H1 (cell line): ENCODE measurements at regions not wholly inside any gene's neighbourhood (a gene's known extent, or its start where the extent isn't known, plus 50 kb on each side); places are given as distances from the start of the nearest gene placed in this dataset.

Experiments
- CTCF ChIA-PET: fragments of 300-600 bp; sonication (Branson Sonifier 250); formaldehyde crosslinking; loops from one replicate; lab custom pipeline; 2021; ENCODE audit not compliant: partially characterized antibody; lab: Charles Lee
- POLR2A ChIA-PET: fragments of 300-600 bp; sonication (Branson Sonifier 250); formaldehyde crosslinking; loops from one replicate; lab custom pipeline; 2021; ENCODE audit warnings: inconsistent platforms; ENCODE audit not compliant: partially characterized antibody; lab: Charles Lee
- DNase-seq, 2 experiments: peaks; one replicate each; pipeline versions ENCODE4 v3.0.0 to v3.0.0-alpha.2; 2010 to 2022; ENCODE audit warnings: low spot score in 2 of 2, low read depth in 1 of 2, mixed read lengths in 1 of 2
- FAIRE-seq: peaks from 2 replicates; lab custom pipeline; 2011; peaks lifted over from hg19 to GRCh38; lab: Jason Lieb, UNC
- H2AFZ ChIP-seq: 2 replicates; pipeline ENCODE4 v1.8.1; 2012; ENCODE audit warnings: low read length, inconsistent platforms
- H2AK5ac ChIP-seq: 2 replicates; pipeline ENCODE4 v1.6.1; 2013; ENCODE audit warnings: low read depth, low read length
- H2BK120ac ChIP-seq: replicated peaks from 2 replicates; pipeline ENCODE3; 2013; ENCODE audit warnings: low read depth, low read length, inconsistent platforms
- H2BK12ac ChIP-seq: 2 replicates; pipeline ENCODE4 v1.6.1; 2013; ENCODE audit warnings: low read depth, low read length
- H2BK15ac ChIP-seq: 2 replicates; pipeline ENCODE4 v1.6.1; 2013; ENCODE audit warnings: low read length
- H2BK20ac ChIP-seq: 2 replicates; pipeline ENCODE4 v1.6.1; 2013; ENCODE audit warnings: low read length
- H2BK5ac ChIP-seq: 2 replicates; pipeline ENCODE4 v1.6.1; 2013; ENCODE audit warnings: low read depth, low read length
- H3K14ac ChIP-seq: 2 replicates; pipeline ENCODE4 v1.6.1; 2013; ENCODE audit warnings: inconsistent platforms; ENCODE audit not compliant: insufficient read length
- H3K18ac ChIP-seq: 2 replicates; pipeline ENCODE4 v1.6.1; 2013; ENCODE audit warnings: low read length; ENCODE audit errors: extremely low read depth
- H3K23ac ChIP-seq: 2 replicates; pipeline ENCODE4 v1.6.1; 2013; ENCODE audit warnings: inconsistent platforms; ENCODE audit not compliant: insufficient read length
- H3K23me2 ChIP-seq: 2 replicates; pipeline ENCODE4 v1.6.1; 2013; ENCODE audit warnings: low read depth, low read length
- H3K27ac ChIP-seq: 2 replicates; pipeline ENCODE4 v1.6.1; 2011; ENCODE audit warnings: low read depth, low read length, inconsistent platforms
- H3K27me3 ChIP-seq, 4 experiments: replicated peaks in 1 of 4; 1 replicate in 1 of 4; 2 replicates in 3 of 4; pipeline versions ENCODE4 v1.6.1 to v1.8.1; 2011 to 2013; ENCODE audit warnings: low read length in 3 of 4, mild to moderate bottlenecking in 3 of 4, inconsistent platforms in 2 of 4, mixed read lengths in 2 of 4, moderate library complexity in 1 of 4; ENCODE audit not compliant: control insufficient read depth in 3 of 4, insufficient read depth in 3 of 4; ENCODE audit errors: extremely low read depth in 1 of 4
- H3K36me3 ChIP-seq, 4 experiments: 2 replicates each; pipeline versions ENCODE4 v1.6.1 to v1.8.1; 2011 to 2013; ENCODE audit warnings: mild to moderate bottlenecking in 4 of 4, low read length in 3 of 4, moderate library complexity in 2 of 4, control low read depth in 1 of 4, inconsistent platforms in 1 of 4; ENCODE audit not compliant: insufficient read depth in 4 of 4, control insufficient read depth in 2 of 4
- H3K4ac ChIP-seq: replicated peaks from 2 replicates; pipeline ENCODE3; 2013; ENCODE audit warnings: low read length, low read depth, mixed read lengths, inconsistent platforms; ENCODE audit not compliant: insufficient read length
- H3K4me1 ChIP-seq, 4 experiments: replicated peaks in 1 of 4; 1 replicate in 1 of 4; 2 replicates in 3 of 4; pipeline versions ENCODE4 v1.6.1 to v1.8.1; 2011 to 2013; ENCODE audit warnings: low read length in 3 of 4, inconsistent platforms in 2 of 4, mixed read lengths in 1 of 4; ENCODE audit not compliant: insufficient read depth in 4 of 4, control insufficient read depth in 3 of 4
- H3K4me2 ChIP-seq, 2 experiments: 2 replicates each; pipeline versions ENCODE4 v1.6.1 to v1.8.1; 2011 to 2013; ENCODE audit warnings: low read depth in 2 of 2, low read length in 2 of 2, control low read depth in 1 of 2, inconsistent platforms in 1 of 2, mild to moderate bottlenecking in 1 of 2; ENCODE audit not compliant: insufficient read depth in 1 of 2
- H3K4me3 ChIP-seq, 4 experiments: fragments of 200-600, 300-600 bp in 1 of 4; sonication (generic), shearing (Covaris generic), sonication (Bioruptor Twin) in 1 of 4; 2 replicates each; pipeline versions ENCODE4 v1.5.1 to v1.8.1; 2011 to 2016; ENCODE audit warnings: low read length in 4 of 4, low read depth in 3 of 4, control low read depth in 2 of 4, inconsistent platforms in 2 of 4, mild to moderate bottlenecking in 2 of 4, mixed read lengths in 1 of 4, moderate library complexity in 1 of 4; ENCODE audit not compliant: insufficient read depth in 2 of 4; ENCODE audit errors: extremely low read depth in 1 of 4
- H3K56ac ChIP-seq: replicated peaks from 2 replicates; pipeline ENCODE3; 2013; ENCODE audit warnings: low read depth, mild to moderate bottlenecking, mixed read lengths, low read length, inconsistent platforms; ENCODE audit not compliant: insufficient read length
- H3K79me1 ChIP-seq: 2 replicates; pipeline ENCODE4 v1.6.1; 2013; ENCODE audit warnings: low read depth, low read length, control low read depth
- H3K79me2 ChIP-seq, 2 experiments: 2 replicates each; pipeline versions ENCODE4 v1.6.1 to v1.8.1; 2012 to 2013; ENCODE audit warnings: low read length in 2 of 2, mild to moderate bottlenecking in 2 of 2, inconsistent platforms in 1 of 2; ENCODE audit not compliant: insufficient read depth in 2 of 2, control insufficient read depth in 1 of 2
- H3K9ac ChIP-seq, 4 experiments: replicated peaks in 1 of 4; 1 replicate in 1 of 4; 2 replicates in 3 of 4; pipeline versions ENCODE4 v1.6.1 to v1.8.1; 2011 to 2013; ENCODE audit warnings: low read depth in 3 of 4, low read length in 3 of 4, control low read depth in 2 of 4, mild to moderate bottlenecking in 2 of 4, moderate library complexity in 2 of 4, inconsistent platforms in 1 of 4; ENCODE audit errors: extremely low read depth in 1 of 4
- H3K9me3 ChIP-seq, 2 experiments: 2 replicates each; pipeline versions ENCODE4 v1.6.1 to v1.8.1; 2012 to 2013; ENCODE audit warnings: mild to moderate bottlenecking in 2 of 2, moderate library complexity in 2 of 2, control low read depth in 1 of 2, inconsistent platforms in 1 of 2, low read depth in 1 of 2, low read length in 1 of 2, mixed read lengths in 1 of 2; ENCODE audit not compliant: insufficient read depth in 2 of 2
- H4K20me1 ChIP-seq, 2 experiments: replicated peaks in 1 of 2; 2 replicates each; pipeline versions ENCODE3 to v1.8.1; 2011 to 2013; ENCODE audit warnings: inconsistent platforms in 2 of 2, low read length in 2 of 2, mild to moderate bottlenecking in 1 of 2; ENCODE audit not compliant: insufficient read depth in 2 of 2, control insufficient read depth in 1 of 2
- H4K5ac ChIP-seq: 2 replicates; pipeline ENCODE4 v1.6.1; 2013; ENCODE audit warnings: low read length, low read depth, mixed read lengths, inconsistent platforms; ENCODE audit not compliant: insufficient read length
- H4K8ac ChIP-seq: 2 replicates; pipeline ENCODE4 v1.8.0; 2013; ENCODE audit warnings: mild to moderate bottlenecking, moderate library complexity, low read length, inconsistent platforms; ENCODE audit not compliant: insufficient read depth; ENCODE audit errors: extremely low read depth
- H4K91ac ChIP-seq: replicated peaks from 2 replicates; pipeline ENCODE3; 2013; ENCODE audit warnings: low read length, mixed read lengths, inconsistent platforms; ENCODE audit not compliant: insufficient read length
- POU5F1 ChIP-seq: IDR thresholded peaks from 2 replicates; pipeline ENCODE4 v1.6.1; 2011; ENCODE audit warnings: low read depth, mild to moderate bottlenecking, low read length, moderate library complexity
- RAD21 ChIP-seq, 2 experiments: IDR thresholded peaks in 1 of 2; conservative IDR thresholded peaks in 1 of 2; 2 replicates each; pipeline ENCODE4 v1.6.1; 2011; ENCODE audit warnings: low read depth in 2 of 2, low read length in 2 of 2, improper control_type of control experiment in 1 of 2, inconsistent platforms in 1 of 2, mild to moderate bottlenecking in 1 of 2, moderate library complexity in 1 of 2
- WGBS, 2 experiments: shearing (Covaris generic) in 1 of 2; methylation state at CpG; one replicate each; pipeline versions ENCODE4 v1.1.6 to v1.1.7; 2013 to 2015; ENCODE audit warnings: low lambda C conversion rate in 2 of 2, mixed read lengths in 2 of 2, inconsistent platforms in 1 of 2, low coverage in 1 of 2, missing lambda C conversion rate in 1 of 2; ENCODE audit not compliant: insufficient replicate concordance in 2 of 2, insufficient coverage in 1 of 2, insufficient read length in 1 of 2; ENCODE audit errors: extremely low coverage in 1 of 2, missing lambda C conversion rate in 1 of 2; 5-methylcytosine and 5-hydroxymethylcytosine counted together

GRCh38 chr2:37847792-37848191 is 77.3 kb upstream of the RMDN2 start:
- Histone ChIP-seq H3K4me1 (0 out of 7 replicates have a peak, but pooled peaks cover 0 to 2% (median 0%) of the 10 kb centered on the region in 4 experiments), H2AK5ac (no peak overlapping the region), H3K14ac (no peak overlapping the region), H3K4ac (no peak overlapping the region), H3K23me2 (no peaks in the 10 kb centered on the region; the same call in 1 of the 2 replicates), H3K27ac (no peak overlapping the region), H2AFZ (no peak overlapping the region), H4K91ac (no peak overlapping the region), H3K23ac (no peak overlapping the region), H4K5ac (no peak overlapping the region), H2BK120ac (no peak overlapping the region), H2BK5ac (no peak overlapping the region), H2BK12ac (no peak overlapping the region), H3K56ac (no peak overlapping the region), H3K18ac (no peak overlapping the region), H3K9me3 (no peaks in the 10 kb centered on the region), H3K27me3 (no peaks in the 10 kb centered on the region), H3K4me2 (no peak overlapping the region), H4K8ac (no peak overlapping the region), H3K79me1 (no peaks in the 10 kb centered on the region), H3K36me3 (no peaks in the 10 kb centered on the region), H2BK15ac (no peak overlapping the region), H3K79me2 (no peaks in the 10 kb centered on the region), H3K9ac (no peak overlapping the region), H3K4me3 (no peak overlapping the region), H4K20me1 (no peaks in the 10 kb centered on the region), H2BK20ac (no peak overlapping the region)
- TF ChIP-seq POU5F1 (no peak), RAD21 (IDR thresholded peaks at IDR 0.05 in 1 of 2, conservative IDR thresholded peaks at IDR 0.05 in 1 of 2; ENCODE audit: low read depth in 2 of 2, low read length in 2 of 2) (peak; percentile 12 to 20; a peak in 1 of 4 replicates)
- CTCF ChIA-PET: interaction anchor here (0.7 to 1.7 kb wide), 5 partner anchors 18 to 451 kb away, joined by 3 to 9 read pairs (median 5); no protein-coding TSS in a partner anchor
- DNase-seq (no peak), FAIRE-seq (no peak)
- POLR2A ChIA-PET: no interaction called here
- 96% methylated on average over 5 of the region's 5 CpGs; no CpG with 5 or more reads in 1 of the 2 experiments for WGBS, 2 experiments
